HG03565 (cell line): ENCODE measurements at regions not wholly inside any gene's neighbourhood (a gene's known extent, or its start where the extent isn't known, plus 50 kb on each side); places are given as distances from the start of the nearest gene placed in this dataset.
"Not testable (repeated sequence)": the region's sequence is repeated elsewhere in the genome, so short reads cannot be mapped to it uniquely, and the experiment has no call there.

Experiments used
- ATAC-seq: cut with Tn5 transposase; IDR thresholded peaks from one replicate; pipeline ENCODE4 v1.9.1; 2021; ENCODE audit warnings: mild to moderate bottlenecking, moderate library complexity; ENCODE audit not compliant: unreplicated experiment

DNA sequence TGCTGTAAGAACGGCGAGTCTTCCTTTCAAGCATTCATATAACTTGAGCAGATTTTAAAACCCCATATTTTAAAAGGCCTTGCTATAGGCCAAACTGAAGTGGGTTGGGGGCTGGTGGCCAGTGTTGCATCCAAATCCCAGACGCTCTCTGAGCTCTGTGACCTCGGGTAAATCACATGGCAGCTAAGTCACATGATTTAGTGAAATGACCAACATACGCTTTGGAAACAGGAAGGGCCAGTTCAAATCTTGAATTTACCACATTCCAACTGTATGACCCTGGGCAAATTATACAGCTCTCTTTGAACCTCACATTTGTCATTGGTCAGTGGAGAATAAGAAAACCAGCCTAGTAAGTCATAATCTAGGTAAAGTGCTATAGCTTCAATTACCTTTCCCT lies 519.3 kb downstream of the HAPSTR1 start:
- ATAC-seq = no peak

DNA sequence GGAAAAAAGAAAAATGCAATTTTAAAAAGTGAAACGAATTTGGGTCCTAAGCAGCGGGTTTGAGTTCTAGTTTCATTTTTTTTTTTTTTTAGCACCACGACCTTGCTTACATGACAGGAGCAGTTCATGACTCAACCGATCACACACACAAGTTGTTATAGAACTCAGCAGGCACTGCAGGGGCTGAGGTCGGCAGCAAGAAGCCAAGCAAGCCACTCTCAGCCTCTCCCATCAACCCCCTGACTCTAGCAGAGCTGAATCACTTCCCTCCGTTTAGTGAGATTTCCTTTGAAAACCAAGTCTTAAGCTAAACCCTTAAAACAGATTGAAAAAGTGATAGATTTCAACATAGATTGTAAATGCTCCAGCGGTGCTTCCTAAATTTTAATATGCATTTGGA lies 520.8 kb downstream of the HAPSTR1 start:
- no peak for ATAC-seq

DNA sequence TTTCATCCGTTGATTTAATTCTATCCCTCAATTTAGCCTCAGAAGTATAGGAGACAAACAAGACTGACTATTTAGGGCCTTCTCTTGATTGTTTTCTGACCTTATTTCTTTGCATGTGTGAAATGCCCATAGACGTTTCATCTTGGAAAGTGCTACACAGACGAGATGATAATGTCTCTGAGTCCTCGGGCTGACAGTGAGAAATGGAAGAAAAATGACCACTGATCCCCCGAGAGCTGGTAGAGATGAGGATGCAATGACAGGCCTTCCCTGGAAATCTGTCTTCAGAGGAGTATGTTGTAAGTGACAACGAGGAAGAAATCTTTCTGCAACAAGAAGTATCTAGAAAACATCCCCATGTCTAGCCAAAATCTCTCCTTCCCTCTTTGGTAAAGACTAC lies 522.9 kb downstream of the HAPSTR1 start:
- no peak for ATAC-seq

DNA sequence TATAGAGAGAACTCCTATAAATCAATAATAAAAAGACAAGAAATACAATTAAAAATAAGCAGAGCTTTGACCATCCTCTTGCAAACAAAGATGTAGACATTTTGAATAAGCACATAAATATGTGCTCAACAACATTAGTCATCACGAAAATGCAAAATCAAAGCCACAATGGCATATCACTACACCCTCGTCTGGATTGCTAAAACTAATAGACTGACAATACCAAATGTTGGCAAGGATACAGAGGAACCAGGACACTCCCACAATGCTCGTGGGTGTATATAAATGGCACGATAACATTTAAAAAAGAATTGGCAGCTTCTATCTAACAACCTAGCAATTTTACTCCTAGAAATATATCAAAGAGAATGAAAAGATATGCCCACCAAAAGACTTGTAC lies 530.8 kb downstream of the HAPSTR1 start:
- ATAC-seq = no peak

DNA sequence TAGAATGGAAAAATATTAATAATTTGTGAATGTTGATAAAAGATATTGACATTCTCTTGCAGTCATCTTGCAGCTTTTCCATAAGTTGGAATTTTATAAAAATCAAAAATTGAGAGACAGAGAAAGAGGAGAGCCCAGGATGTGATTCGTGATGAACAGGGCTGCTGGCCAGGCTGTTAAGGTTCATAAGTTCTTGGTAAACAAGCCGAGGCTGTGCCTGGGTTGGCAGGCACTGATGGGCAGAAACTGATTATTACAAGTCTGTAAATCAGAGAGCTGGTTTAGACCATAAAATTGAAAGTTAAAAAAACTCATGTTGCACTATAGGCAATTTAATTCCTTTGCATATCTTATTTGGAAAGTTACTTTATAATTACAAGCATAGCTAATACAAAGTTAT lies 533.7 kb downstream of the HAPSTR1 start:
- no peak for ATAC-seq

DNA sequence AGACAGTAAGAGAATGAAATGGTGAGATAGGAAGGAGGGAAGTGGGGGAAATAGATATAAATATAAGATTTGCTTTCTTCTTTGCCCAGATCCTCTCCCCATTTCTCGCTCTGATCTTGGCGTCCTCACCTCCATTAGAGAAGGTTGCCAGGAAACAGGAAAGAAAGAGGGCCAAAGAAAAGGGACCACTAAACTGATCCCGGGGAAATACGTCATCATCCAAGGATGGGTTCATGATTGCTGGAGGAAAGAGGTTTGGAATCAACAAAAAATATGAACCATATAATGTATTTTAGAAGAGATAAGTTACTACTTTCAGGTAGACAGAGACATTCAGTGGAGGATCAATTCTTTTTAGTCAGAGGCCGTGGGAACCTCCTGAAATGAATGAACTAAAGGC lies 536.0 kb downstream of the HAPSTR1 start:
- ATAC-seq = no peak

DNA sequence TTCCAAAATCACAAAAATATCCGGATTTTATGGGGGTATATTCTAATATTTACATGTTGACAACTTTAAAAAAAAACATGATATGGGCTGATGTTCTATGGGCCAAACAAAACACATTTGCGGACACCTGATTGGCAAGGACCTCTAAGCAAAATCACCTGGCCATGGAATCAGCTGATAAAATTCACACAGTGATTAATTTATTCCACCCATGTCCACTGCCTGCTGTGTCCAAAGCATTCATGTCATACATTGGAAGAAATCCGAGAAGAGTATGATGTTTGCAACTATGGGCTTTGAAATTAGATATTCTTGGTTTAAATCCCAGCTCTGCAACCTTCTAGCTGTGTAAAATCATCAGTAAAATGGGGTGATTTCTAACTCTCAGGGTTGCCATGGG lies 538.7 kb downstream of the HAPSTR1 start:
- ATAC-seq = no peak

DNA sequence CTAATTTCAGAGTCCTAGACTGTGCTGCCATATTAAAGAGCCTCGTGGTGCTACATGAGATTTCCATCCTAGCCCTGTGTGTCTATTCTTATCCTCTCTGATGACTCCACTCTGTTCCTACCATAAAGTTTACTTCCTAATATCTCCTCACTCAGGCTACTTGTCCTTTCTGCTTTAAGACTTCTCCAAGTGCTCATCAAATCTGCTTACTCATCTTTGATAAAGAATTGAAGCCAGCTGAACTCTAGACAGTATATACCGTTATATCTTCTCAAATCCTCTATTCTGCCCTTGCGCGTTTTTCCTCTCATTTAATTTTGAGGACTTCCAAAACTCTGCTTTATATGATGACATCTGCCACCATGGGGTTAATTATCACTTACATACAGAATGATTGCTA lies 539.5 kb downstream of the HAPSTR1 start:
- no peak for ATAC-seq

DNA sequence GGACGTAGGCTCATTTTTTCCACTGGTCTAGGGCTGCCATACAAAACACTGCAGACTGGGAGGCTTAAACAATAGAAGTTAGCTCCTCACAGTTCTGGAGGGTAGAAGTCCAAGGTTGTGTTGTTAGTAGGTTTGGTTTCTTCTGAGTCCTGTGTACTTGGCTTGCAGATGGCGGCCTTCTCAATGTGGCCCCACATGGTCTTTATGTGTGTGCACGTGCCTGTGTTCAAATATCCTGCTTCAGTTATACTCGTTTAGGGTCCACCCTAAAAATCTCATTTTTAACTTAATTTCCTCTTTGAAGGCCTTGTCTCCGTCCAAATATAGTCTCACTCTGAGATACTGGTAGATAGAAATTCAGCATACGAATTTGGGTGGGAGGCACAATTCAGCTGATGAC lies 542.4 kb downstream of the HAPSTR1 start:
- ATAC-seq = no peak

DNA sequence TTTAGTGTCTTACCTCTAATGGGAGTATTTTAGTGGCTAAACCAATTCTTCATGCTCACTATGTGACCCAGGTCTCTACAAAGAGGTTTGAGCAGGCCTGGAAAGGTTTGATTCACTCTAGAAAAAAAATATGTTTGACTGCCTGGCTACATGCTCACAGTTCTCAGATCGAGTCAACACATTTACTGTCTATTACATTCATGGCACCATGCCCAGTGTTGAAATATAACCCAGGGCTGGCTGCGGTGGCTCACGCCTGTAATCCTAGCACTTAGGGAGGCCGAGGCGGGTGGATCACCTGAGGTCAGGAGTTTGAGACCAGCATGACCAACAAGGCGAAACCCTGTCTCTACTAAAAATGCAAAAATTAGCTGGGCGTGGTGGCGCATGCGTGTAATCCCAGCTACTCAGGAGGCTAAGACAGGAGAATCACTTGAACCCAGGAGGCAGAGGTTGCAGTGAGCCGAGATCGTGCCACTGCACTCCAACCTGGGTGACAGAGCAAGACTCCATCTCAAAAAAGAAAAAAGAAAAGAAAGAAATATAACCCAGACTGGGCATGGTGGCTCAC lies 543.8 kb downstream of the HAPSTR1 start:
- not testable (repeated sequence) for ATAC-seq

DNA sequence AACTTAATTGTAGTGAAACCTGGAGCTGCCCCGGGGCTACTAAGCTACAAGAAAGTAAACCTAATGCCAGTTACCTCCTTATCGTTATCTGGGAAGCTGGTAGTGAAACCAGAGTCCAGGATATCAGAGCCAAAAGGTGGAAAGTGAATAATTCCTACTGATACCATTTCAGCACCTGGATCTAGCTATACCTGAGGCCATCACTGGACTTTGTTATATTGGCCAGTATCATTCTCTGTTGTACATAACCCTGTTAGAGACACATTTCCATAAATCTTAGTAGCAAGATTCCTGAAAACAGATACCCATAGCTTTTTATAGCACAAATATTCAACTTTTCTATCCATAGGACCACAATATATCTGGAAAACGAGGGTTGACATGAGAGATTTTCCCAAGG lies 538.0 kb downstream of the GRIN2A start:
- ATAC-seq = no peak

DNA sequence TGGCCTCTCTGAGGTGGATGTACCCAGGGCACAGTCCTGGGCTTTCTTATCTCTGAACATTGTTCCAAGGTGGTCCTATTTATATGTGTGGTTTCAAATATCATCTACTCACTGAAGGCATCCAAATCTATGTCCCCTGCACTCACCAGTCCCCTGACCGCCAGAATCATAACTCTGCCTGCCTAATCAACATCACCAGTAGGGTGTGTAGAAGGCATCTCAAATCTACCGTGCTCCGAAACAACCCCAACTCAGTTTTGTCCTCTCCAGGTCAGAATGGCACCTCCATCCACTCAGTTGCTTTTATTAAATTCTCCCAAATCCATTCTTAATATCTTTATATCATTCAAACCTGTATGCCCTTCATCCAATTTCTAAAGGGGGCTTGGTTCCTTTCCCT lies 536.3 kb downstream of the GRIN2A start:
- no peak for ATAC-seq

DNA sequence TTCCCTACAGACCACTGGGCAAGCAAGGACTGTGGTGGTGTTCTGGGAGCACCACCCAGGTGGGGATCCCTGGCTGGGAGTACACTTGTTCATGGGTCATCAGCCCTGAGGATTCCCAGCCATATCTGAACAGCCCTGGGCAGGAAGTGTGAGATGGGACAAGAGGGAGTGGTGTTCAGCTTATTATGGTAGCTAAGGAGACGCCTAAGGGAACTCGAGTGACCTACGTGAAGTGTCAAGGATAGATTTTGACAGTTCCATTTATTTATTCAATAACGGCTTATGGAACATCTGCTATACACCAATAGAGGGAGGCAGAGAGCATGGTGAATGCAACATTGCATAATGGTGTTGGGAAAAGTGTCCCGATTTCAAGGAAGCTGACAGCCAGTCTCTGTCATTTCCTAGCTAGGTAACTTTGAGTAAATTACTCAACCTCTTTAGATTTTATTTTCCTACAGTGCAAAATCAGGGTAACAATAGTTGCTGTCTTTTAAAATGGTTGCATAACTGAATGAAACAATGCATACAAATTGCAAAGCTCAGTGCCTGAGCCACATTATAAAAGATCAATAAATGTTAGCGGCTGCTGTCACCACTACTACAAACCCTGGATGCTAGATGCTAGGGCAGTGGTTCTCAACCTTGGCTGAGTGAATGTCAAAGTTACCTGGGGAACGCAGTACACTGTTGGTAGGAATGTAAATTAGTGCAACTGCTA lies 534.1 kb downstream of the GRIN2A start:
- no peak for ATAC-seq

DNA sequence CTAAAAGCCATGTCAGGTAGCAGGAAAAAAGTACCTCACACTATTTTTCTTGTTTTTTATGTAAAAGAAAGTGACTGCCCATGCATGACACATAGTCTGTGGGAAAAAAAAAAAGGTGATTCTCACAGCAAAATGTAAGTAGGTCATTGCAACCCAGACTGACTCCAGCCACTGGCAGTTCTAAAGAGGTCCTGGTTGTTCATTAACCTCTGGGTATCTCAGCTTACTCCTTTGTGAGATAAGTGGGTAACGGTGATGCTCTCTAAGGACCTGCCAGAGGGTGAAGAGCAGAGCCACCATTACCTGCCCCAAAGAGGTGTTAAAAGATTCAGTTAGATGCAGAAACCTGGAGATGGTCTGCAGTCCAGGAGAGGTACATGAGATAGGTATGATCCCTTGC lies 531.9 kb downstream of the GRIN2A start:
- ATAC-seq = no peak

DNA sequence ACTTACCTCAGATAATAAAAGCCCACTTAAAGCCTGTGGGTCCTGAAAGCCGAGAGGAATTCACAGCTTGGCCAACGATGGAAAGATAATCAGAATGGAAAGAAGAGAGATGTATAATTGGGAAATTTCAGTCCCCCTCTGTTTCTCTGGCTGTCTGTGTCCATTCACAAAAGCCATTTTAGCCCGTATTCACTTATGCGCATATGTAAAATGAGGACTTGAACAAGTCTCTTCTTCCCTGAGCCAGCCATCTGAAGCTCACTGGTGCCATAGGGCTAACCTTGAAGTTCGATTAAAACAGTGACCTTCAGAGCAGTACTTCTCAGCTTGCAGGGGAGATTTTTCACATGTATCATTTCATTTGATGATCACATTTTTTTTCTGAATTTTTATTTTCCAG lies 527.2 kb downstream of the GRIN2A start:
- no peak for ATAC-seq

DNA sequence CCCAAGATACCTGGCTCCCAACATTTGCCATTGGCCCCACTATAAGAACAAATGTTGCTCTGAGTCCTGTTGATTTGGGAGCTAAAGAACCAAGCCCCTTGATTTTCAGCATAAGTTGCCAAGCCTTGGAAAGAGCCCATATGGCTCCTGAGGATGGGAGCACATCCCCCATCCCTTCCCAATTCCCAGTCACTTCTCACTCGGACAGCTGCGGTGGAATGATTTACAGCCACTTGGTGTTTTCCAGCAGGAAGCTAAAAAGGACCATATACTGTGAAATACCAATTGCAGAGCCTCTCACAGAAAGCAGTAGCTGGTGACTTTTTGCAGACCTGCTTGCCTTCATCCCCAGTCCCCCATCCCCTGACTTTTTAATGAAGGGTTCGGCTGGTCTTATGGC lies 524.6 kb downstream of the GRIN2A start:
- ATAC-seq = no peak

DNA sequence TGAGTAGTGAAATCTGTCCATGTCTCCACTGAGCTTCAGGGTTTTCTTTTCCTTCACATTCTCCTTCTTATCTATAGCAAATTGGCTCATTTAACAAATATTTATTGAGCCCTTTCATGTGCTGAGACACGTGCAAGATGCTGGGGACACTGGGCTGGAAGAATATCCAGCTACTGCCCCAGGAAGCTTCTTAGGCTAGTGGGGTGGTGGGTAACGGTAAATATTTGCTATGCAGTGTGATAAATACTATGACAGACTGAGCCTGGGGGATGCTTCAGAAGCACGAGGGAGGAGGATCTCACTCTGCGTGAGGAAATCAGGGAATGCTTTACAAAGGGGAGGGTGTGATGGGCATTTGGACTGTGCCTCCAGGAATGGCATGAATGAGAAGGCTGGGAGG lies 524.1 kb downstream of the GRIN2A start:
- no peak for ATAC-seq

DNA sequence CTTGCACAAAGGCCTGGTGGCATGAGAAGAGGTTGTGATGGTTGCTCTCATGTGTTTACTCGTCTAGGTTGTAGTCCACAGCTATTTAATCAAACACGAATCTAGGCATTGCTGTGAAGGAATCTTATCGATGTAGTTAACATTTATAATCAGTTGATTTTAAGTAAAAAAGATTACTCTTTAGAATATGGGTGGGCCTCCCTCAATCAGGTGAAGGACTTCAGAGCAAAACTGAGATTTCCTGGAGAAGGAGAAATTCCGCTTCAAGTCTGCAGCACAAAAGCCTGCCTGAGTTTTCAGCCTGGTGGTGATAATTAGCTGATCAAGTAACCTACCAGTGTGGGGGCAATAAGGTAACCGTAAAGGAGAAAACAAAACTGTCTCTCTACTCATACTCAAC lies 523.6 kb downstream of the GRIN2A start:
- no peak for ATAC-seq

DNA sequence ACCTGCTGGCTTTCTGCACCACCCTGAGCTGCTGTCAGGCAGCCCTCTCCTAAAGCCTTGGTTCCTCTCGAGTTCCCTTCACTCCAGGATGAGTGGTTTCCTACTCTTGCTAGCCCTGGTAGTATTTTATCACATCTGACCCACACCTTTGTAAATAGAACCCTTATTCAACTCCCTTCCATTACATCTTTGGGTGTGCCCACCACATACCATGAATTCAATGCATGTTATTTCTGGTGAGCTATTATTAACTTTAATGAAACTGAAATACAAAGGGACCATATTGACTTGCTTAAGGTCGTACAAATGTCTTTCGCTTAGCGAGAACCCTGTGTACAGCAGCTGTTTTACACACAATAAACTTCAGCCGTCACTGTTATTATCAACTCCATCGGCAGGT lies 521.3 kb downstream of the GRIN2A start:
- no peak for ATAC-seq

DNA sequence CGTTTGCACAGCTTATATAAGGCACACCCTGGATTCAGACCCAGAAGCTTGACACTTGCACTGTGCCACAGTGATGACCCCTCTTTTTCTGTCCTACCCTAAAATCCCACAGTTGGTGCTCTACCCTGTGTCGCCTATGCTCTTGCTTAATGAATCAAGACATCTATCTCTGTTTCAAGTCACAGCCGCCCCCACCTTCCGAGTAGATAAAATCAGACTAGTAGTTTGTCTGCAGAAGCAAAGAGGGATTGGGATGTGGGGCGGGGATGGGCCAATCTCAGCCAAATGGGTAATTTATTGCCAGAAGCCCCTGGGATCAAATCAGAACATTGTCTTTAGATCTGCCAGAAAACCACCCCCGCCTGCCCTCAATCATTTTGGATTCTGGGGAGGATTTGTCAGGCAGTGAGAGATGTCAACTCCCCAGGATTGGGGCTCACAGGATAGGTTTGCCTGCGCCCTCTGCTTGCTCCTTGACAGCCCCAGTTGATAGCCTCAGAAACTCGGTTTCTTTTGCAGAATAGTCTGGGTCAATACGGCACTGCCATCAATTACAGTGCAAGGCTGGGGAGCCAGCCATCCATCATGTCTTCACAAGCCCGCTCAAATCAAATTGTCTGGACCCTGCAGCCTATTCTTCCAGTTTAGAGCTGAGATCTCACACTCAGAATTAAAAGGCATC lies 520.8 kb downstream of the GRIN2A start:
- ATAC-seq = no peak

DNA sequence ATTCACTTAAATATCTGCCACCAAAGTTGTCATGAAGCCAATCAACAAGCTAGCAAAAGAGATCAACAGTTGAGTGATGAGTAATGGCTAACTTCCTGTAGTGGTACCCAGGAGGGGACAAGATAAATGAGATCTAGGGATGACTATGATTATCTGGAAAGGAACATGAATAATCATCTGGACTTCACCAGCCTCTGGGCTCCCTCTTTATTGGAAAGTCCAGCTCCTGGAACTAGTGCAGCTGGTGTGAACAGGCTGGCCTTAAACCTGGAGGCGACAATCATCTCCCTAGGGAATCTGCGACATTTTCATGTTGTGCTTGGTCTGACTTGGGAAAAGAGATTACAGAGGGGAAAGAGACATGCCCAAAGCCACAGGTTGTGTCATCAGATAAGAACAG lies 518.6 kb downstream of the GRIN2A start:
- ATAC-seq = no peak

DNA sequence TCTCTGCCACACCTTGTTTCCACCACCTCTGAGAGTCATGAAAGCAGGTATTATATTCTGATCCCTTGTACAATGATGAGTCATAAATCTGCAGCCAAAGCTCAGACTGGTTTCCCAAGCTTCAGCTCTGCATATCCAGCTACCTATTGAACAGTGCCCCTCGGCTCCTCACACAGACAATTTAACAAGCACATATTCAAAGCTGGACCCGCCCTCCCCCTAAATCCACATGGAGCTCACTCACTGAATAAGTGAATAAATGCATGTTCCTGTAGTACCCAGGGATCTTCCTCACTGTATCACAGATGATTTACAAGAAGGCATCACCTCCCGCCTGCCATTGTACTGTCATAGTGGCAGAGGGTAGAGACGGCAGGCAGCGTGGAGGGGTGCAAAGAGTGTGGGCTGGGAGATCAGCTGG lies 516.4 kb downstream of the GRIN2A start:
- no peak for ATAC-seq
